HEK293 (cell line): ENCODE measurements at regions not wholly inside any gene's neighbourhood (a gene's known extent, or its start where the extent isn't known, plus 50 kb on each side); places are given as distances from the start of the nearest gene placed in this dataset.
"Not testable (repeated sequence)": the region's sequence is repeated elsewhere in the genome, so short reads cannot be mapped to it uniquely, and the experiment has no call there.

ENCODE experiments used
- CTCF ChIA-PET: fragments of 350-600 bp; formaldehyde crosslinking; extraction: SDS; loops from one replicate; lab custom pipeline; 2021; ENCODE audit warnings: antibody characterized with exemption; lab: Yijun Ruan, JAX
- POLR2A ChIA-PET: fragments of 300-600 bp; formaldehyde crosslinking; extraction: SDS; loops from one replicate; lab custom pipeline; 2020; ENCODE audit warnings: antibody characterized with exemption, inconsistent platforms; lab: Yijun Ruan, JAX
- H3K27ac ChIP-seq: fragments of 200-500 bp; sonication (Bioruptor generic); 2 replicates; pipeline ENCODE4 v1.5.1; 2014; ENCODE audit warnings: low read depth, low read length, control low read depth, inconsistent platforms; ENCODE audit errors: extremely low read depth
- H3K36me3 ChIP-seq, 2 experiments: fragments of 200-500 bp in 1 of 2; sonication (Bioruptor generic) in 1 of 2; 1 replicate in 1 of 2; 2 replicates in 1 of 2; pipeline ENCODE4 v1.5.1; 2014 to 2017; ENCODE audit warnings: inconsistent platforms in 2 of 2, low read length in 2 of 2; ENCODE audit not compliant: control insufficient read depth in 2 of 2, insufficient read depth in 1 of 2
- H3K4me1 ChIP-seq: fragments of 200-500 bp; sonication (Bioruptor generic); 2 replicates; pipeline ENCODE4 v1.5.1; 2014; ENCODE audit warnings: mild to moderate bottlenecking, low read length, inconsistent platforms; ENCODE audit not compliant: control insufficient read depth, insufficient read depth
- H3K4me3 ChIP-seq: 2 replicates; pipeline ENCODE4 v1.5.1; 2011; ENCODE audit warnings: low read depth, mild to moderate bottlenecking, control low read depth, low read length, moderate library complexity
- H3K9me3 ChIP-seq: fragments of 200-500 bp; sonication (Bioruptor generic); 2 replicates; pipeline ENCODE4 v1.5.1; 2014; ENCODE audit warnings: low read depth, low read length, inconsistent platforms; ENCODE audit not compliant: control insufficient read depth, insufficient read depth
- MEIS1 ChIP-seq: sonication (generic); formaldehyde crosslinking; IDR thresholded peaks from 2 replicates; pipeline ENCODE4 v1.8.1; 2022; ENCODE audit warnings: missing genetic modification reagents, mild to moderate bottlenecking, borderline replicate concordance
- TRIM28 ChIP-seq: IDR thresholded peaks from 2 replicates; pipeline ENCODE4 v1.6.1; 2011; ENCODE audit warnings: low read length, control low read depth, borderline replicate concordance
- ZNF146 ChIP-seq: fragments of 450-650 bp; formaldehyde crosslinking; IDR thresholded peaks from 2 replicates; pipeline ENCODE4 v1.5.1; 2016; ENCODE audit warnings: missing biosample characterization, missing genetic modification characterization
- ZNF335 ChIP-seq: fragments of 450-650 bp; formaldehyde crosslinking; conservative IDR thresholded peaks from 2 replicates; pipeline ENCODE4 v1.5.1; 2016; ENCODE audit warnings: missing biosample characterization, missing genetic modification characterization
- ZNF501 ChIP-seq: fragments of 450-650 bp; formaldehyde crosslinking; IDR thresholded peaks from 2 replicates; pipeline ENCODE4 v1.5.1; 2016; ENCODE audit warnings: missing biosample characterization, missing genetic modification characterization
- ZNF521 ChIP-seq: fragments of 450-650 bp; formaldehyde crosslinking; IDR thresholded peaks from 2 replicates; pipeline ENCODE4 v1.5.1; 2017; ENCODE audit warnings: missing biosample characterization, mild to moderate bottlenecking, missing genetic modification characterization
- ZNF624 ChIP-seq: fragments of 450-650 bp; formaldehyde crosslinking; IDR thresholded peaks from 2 replicates; pipeline ENCODE4 v1.5.1; 2017; ENCODE audit warnings: missing biosample characterization, missing genetic modification characterization
- TF ChIP-seq, protein P1 (sequence below): fragments of 450-650 bp; formaldehyde crosslinking; IDR thresholded peaks from 2 replicates; pipeline ENCODE4 v1.5.1; 2016; ENCODE audit warnings: missing biosample characterization, missing genetic modification characterization
- TF ChIP-seq, protein P2 (sequence below): fragments of 450-650 bp; formaldehyde crosslinking; IDR thresholded peaks from 2 replicates; pipeline ENCODE4 v1.5.1; 2016; ENCODE audit warnings: missing biosample characterization, missing genetic modification characterization, borderline replicate concordance
- TF ChIP-seq, protein P3 (sequence below): fragments of 450-650 bp; formaldehyde crosslinking; IDR thresholded peaks from 2 replicates; pipeline ENCODE4 v1.5.1; 2016; ENCODE audit warnings: missing biosample characterization, missing genetic modification characterization
- TF ChIP-seq, protein P4 (sequence below): fragments of 450-650 bp; formaldehyde crosslinking; IDR thresholded peaks from 2 replicates; pipeline ENCODE4 v1.5.1; 2016; ENCODE audit warnings: missing biosample characterization, missing genetic modification characterization
- TF ChIP-seq, protein P5 (sequence below): fragments of 450-650 bp; IDR thresholded peaks from 2 replicates; pipeline ENCODE4 v1.5.1; 2018; ENCODE audit warnings: missing biosample characterization, mild to moderate bottlenecking, missing genetic modification characterization
- TF ChIP-seq, protein P6 (sequence below): fragments of 450-650 bp; formaldehyde crosslinking; IDR thresholded peaks from 2 replicates; pipeline ENCODE4 v1.5.1; 2017; ENCODE audit warnings: missing biosample characterization, missing genetic modification characterization
- TF ChIP-seq, protein P7 (sequence below): fragments of 450-650 bp; formaldehyde crosslinking; IDR thresholded peaks from 2 replicates; pipeline ENCODE4 v1.5.1; 2016; ENCODE audit warnings: missing biosample characterization, missing genetic modification characterization

DNA sequence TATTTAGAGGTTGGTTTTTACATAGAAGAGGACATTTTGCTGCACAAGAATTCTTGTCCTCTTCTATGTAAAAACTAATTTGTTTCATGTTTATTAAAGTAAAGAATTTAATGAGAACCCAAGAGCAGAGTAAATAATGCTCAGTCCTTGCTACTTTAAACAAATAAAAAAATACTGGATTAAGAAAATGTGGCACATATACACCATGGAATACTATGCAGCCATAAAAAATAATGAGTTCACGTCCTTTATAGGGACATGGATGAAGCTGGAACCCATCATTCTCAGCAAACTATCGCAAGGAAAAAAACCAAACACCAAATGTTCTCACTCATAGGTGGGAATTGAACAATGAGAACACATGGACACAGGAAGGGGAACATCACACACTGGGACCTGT is 643.6 kb downstream of the NR2F1-AS1 start:
- H3K9me3 ChIP-seq, H3K27ac ChIP-seq, POLR2A ChIA-PET, CTCF ChIA-PET, H3K4me3 ChIP-seq, H3K36me3 ChIP-seq: not testable (repeated sequence)
- peak; percentile 68 for TF ChIP-seq ZNF146 (tag by site-specific recombination)
- H3K4me1 ChIP-seq: peaks cover 12% of the 10 kb centered on the region

DNA sequence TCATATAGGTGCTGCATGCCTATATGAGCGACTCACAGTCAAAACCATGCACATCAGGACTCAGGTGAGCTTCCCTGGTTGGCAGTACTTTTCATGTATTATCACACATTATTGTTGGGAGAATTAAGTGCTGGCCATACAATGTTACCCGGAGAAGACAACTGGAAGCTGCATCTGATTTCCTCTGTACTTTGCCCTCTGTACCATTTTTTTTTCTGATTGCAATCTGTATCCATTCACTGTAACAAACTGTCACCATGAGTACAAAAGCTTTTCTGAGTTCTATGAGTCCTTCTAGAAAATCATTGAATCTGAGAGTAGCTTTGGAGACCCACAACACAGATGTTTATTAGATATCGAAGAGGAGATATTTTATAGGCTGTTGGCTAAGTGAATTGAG is 651.0 kb downstream of the NR2F1-AS1 start:
- ChIA-PET POLR2A (no interaction called here), CTCF (interaction anchor here (0.5 kb wide), 1 partner anchor 303 kb away, joined by 3 read pairs; no protein-coding TSS in a partner anchor)
- Histone ChIP-seq H3K4me3 (no peak overlapping the region), H3K9me3 (no peaks in the 10 kb centered on the region), H3K27ac (no peak overlapping the region), H3K36me3 (no peaks in the 10 kb centered on the region), H3K4me1 (0 out of 2 replicates have a peak, but pooled peaks cover 4% of the 10 kb centered on the region)
- TF ChIP-seq, protein P1, sequence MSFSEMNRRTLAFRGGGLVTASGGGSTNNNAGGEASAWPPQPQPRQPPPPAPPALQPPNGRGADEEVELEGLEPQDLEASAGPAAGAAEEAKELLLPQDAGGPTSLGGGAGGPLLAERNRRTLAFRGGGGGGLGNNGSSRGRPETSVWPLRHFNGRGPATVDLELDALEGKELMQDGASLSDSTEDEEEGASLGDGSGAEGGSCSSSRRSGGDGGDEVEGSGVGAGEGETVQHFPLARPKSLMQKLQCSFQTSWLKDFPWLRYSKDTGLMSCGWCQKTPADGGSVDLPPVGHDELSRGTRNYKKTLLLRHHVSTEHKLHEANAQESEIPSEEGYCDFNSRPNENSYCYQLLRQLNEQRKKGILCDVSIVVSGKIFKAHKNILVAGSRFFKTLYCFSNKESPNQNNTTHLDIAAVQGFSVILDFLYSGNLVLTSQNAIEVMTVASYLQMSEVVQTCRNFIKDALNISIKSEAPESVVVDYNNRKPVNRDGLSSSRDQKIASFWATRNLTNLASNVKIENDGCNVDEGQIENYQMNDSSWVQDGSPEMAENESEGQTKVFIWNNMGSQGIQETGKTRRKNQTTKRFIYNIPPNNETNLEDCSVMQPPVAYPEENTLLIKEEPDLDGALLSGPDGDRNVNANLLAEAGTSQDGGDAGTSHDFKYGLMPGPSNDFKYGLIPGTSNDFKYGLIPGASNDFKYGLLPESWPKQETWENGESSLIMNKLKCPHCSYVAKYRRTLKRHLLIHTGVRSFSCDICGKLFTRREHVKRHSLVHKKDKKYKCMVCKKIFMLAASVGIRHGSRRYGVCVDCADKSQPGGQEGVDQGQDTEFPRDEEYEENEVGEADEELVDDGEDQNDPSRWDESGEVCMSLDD (tag by site-specific recombination): no peak
- TF ChIP-seq, protein P2, sequence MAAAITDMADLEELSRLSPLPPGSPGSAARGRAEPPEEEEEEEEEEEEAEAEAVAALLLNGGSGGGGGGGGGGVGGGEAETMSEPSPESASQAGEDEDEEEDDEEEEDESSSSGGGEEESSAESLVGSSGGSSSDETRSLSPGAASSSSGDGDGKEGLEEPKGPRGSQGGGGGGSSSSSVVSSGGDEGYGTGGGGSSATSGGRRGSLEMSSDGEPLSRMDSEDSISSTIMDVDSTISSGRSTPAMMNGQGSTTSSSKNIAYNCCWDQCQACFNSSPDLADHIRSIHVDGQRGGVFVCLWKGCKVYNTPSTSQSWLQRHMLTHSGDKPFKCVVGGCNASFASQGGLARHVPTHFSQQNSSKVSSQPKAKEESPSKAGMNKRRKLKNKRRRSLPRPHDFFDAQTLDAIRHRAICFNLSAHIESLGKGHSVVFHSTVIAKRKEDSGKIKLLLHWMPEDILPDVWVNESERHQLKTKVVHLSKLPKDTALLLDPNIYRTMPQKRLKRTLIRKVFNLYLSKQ: no peak
- TF ChIP-seq, protein P3, sequence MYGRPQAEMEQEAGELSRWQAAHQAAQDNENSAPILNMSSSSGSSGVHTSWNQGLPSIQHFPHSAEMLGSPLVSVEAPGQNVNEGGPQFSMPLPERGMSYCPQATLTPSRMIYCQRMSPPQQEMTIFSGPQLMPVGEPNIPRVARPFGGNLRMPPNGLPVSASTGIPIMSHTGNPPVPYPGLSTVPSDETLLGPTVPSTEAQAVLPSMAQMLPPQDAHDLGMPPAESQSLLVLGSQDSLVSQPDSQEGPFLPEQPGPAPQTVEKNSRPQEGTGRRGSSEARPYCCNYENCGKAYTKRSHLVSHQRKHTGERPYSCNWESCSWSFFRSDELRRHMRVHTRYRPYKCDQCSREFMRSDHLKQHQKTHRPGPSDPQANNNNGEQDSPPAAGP: no peak
- TF ChIP-seq, protein P4, sequence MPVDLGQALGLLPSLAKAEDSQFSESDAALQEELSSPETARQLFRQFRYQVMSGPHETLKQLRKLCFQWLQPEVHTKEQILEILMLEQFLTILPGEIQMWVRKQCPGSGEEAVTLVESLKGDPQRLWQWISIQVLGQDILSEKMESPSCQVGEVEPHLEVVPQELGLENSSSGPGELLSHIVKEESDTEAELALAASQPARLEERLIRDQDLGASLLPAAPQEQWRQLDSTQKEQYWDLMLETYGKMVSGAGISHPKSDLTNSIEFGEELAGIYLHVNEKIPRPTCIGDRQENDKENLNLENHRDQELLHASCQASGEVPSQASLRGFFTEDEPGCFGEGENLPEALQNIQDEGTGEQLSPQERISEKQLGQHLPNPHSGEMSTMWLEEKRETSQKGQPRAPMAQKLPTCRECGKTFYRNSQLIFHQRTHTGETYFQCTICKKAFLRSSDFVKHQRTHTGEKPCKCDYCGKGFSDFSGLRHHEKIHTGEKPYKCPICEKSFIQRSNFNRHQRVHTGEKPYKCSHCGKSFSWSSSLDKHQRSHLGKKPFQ (tag by site-specific recombination): no peak
- no peak for TF ChIP-seq ZNF501

DNA sequence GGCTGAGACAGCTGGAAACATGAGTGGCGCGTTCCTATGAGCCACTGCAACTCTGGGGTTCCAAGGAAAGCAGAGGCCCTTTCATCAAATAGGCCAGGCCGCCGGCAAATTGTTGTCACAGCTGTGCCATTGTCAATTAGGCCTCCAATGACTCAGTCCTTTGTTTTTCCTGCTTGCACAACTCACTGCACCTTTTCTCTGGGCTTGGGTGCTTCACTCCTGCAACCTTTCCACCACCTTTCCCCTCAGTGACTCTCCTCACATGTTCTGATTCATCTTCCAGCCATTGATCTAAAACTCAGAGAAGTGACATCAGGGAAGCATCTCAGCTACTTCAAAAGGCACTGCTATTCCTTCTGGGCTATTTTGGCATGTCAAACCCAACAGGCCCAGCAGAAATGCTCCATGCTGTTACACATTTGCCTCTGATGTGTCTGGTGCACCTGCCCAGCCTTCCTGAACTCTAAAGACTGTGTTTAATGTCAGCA is 653.7 kb downstream of the NR2F1-AS1 start:
- CTCF ChIA-PET: interaction anchor here (0.6 to 0.8 kb wide), 2 partner anchors 18 to 515 kb away, joined by 3 read pairs; no protein-coding TSS in a partner anchor
- POLR2A ChIA-PET: no interaction called here
- TF ChIP-seq, protein P5, sequence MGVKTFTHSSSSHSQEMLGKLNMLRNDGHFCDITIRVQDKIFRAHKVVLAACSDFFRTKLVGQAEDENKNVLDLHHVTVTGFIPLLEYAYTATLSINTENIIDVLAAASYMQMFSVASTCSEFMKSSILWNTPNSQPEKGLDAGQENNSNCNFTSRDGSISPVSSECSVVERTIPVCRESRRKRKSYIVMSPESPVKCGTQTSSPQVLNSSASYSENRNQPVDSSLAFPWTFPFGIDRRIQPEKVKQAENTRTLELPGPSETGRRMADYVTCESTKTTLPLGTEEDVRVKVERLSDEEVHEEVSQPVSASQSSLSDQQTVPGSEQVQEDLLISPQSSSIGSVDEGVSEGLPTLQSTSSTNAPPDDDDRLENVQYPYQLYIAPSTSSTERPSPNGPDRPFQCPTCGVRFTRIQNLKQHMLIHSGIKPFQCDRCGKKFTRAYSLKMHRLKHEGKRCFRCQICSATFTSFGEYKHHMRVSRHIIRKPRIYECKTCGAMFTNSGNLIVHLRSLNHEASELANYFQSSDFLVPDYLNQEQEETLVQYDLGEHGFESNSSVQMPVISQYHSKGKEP (tag by site-specific recombination): no peak
- TF ChIP-seq, protein P3: no peak
- TF ChIP-seq MEIS1 (CRISPR knock-in tag) (no peak), ZNF624 (tag by site-specific recombination) (no peak), ZNF335 (tag by site-specific recombination) (no peak), ZNF521 (tag by site-specific recombination) (no peak), TRIM28 (no peak)
- TF ChIP-seq, protein P6, sequence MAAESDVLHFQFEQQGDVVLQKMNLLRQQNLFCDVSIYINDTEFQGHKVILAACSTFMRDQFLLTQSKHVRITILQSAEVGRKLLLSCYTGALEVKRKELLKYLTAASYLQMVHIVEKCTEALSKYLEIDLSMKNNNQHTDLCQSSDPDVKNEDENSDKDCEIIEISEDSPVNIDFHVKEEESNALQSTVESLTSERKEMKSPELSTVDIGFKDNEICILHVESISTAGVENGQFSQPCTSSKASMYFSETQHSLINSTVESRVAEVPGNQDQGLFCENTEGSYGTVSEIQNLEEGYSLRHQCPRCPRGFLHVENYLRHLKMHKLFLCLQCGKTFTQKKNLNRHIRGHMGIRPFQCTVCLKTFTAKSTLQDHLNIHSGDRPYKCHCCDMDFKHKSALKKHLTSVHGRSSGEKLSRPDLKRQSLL (tag by site-specific recombination): no peak
- TF ChIP-seq, protein P7, sequence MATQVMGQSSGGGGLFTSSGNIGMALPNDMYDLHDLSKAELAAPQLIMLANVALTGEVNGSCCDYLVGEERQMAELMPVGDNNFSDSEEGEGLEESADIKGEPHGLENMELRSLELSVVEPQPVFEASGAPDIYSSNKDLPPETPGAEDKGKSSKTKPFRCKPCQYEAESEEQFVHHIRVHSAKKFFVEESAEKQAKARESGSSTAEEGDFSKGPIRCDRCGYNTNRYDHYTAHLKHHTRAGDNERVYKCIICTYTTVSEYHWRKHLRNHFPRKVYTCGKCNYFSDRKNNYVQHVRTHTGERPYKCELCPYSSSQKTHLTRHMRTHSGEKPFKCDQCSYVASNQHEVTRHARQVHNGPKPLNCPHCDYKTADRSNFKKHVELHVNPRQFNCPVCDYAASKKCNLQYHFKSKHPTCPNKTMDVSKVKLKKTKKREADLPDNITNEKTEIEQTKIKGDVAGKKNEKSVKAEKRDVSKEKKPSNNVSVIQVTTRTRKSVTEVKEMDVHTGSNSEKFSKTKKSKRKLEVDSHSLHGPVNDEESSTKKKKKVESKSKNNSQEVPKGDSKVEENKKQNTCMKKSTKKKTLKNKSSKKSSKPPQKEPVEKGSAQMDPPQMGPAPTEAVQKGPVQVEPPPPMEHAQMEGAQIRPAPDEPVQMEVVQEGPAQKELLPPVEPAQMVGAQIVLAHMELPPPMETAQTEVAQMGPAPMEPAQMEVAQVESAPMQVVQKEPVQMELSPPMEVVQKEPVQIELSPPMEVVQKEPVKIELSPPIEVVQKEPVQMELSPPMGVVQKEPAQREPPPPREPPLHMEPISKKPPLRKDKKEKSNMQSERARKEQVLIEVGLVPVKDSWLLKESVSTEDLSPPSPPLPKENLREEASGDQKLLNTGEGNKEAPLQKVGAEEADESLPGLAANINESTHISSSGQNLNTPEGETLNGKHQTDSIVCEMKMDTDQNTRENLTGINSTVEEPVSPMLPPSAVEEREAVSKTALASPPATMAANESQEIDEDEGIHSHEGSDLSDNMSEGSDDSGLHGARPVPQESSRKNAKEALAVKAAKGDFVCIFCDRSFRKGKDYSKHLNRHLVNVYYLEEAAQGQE: no peak

More for the DNA sequence above, 653.7 kb downstream of the NR2F1-AS1 start:
- Histone ChIP-seq H3K4me1 (no peaks in the 10 kb centered on the region), H3K9me3 (no peaks in the 10 kb centered on the region), H3K36me3 (no peaks in the 10 kb centered on the region), H3K4me3 (no peak overlapping the region), H3K27ac (no peak overlapping the region)
